Gastrocnemius medialis (tissue), 4 donors: ENCODE measurements at regions not wholly inside any gene's neighbourhood (a gene's known extent, or its start where the extent isn't known, plus 50 kb on each side); places are given as distances from the start of the nearest gene placed in this dataset.

Experiments used
- ATAC-seq, 2 donors: fragments of 150-250 bp; one replicate each; pipeline ENCODE4 v1.9.1; 2016
- DNase-seq, 2 donors: peaks; one replicate each; pipeline ENCODE4 v3.0.0-alpha.2; 2019
- H3K27ac ChIP-seq, 4 donors: fragments of 200-600 bp; sonication (generic); 1 replicate in 1 of 4; 2 replicates in 3 of 4; pipeline ENCODE4 v1.5.1; 2016 to 2018; ENCODE audit warnings: mild to moderate bottlenecking in 2 of 4, moderate library complexity in 1 of 4
- H3K27me3 ChIP-seq, 3 donors: fragments of 200-600 bp; sonication (generic) in 2 of 3; 1 replicate in 1 of 3; 2 replicates in 2 of 3; pipeline versions ENCODE4 v1.5.1 to v1.6.0; 2016 to 2019; ENCODE audit warnings: mild to moderate bottlenecking in 1 of 3, moderate library complexity in 1 of 3
- H3K36me3 ChIP-seq, 2 donors: fragments of 200-600 bp; sonication (generic) in 1 of 2; one replicate each; pipeline ENCODE4 v1.5.1; 2017 to 2018
- H3K4me1 ChIP-seq, 2 donors: fragments of 200-600 bp; sonication (generic) in 1 of 2; one replicate each; pipeline ENCODE4 v1.5.1; 2016 to 2017; ENCODE audit warnings: mild to moderate bottlenecking in 2 of 2
- H3K4me3 ChIP-seq, 4 donors: fragments of 200-600 bp; sonication (generic) in 3 of 4; 1 replicate in 1 of 4; 2 replicates in 3 of 4; pipeline ENCODE4 v1.5.1; 2016 to 2019; ENCODE audit warnings: mild to moderate bottlenecking in 2 of 4
- H3K9me3 ChIP-seq, 3 donors: fragments of 200-600 bp; sonication (generic) in 2 of 3; 1 replicate in 1 of 3; 2 replicates in 2 of 3; pipeline ENCODE4 v1.5.1; 2016 to 2019
- CTCF ChIP-seq, 5 experiments: fragments of 450-650 bp in 3 of 5; fragments of 200-600 bp in 2 of 5; sonication (generic) in 2 of 5; IDR thresholded peaks in 4 of 5; conservative IDR thresholded peaks in 1 of 5; 1 replicate in 4 of 5; 2 replicates in 1 of 5; pipeline ENCODE4 v1.5.1; 2016 to 2019; ENCODE audit warnings: antibody characterized with exemption in 5 of 5, mild to moderate bottlenecking in 3 of 5, moderate library complexity in 3 of 5
- POLR2A ChIP-seq, 2 donors: fragments of 450-650 bp; IDR thresholded peaks; one replicate each; pipeline ENCODE4 v1.6.1; 2017; ENCODE audit warnings: antibody characterized with exemption in 2 of 2, mild to moderate bottlenecking in 2 of 2, moderate library complexity in 2 of 2
- in situ Hi-C, 4 donors: fragments of 200-750 bp; cut with MboI; loops; one replicate each; pipeline versions ENCODE4 v1.15.0 to v1.8.0; 2017; ENCODE audit warnings: low sequenced_read_pairs in 4 of 4
- intact Hi-C: fragments of 100-400 bp; cut with DNase I; formaldehyde crosslinking; loops from one replicate; pipeline ENCODE4 v1.15.1; 2023; ENCODE audit warnings: low total_unique reads

GRCh38 chr2:16104949-16105668 lies 164.8 kb downstream of the MYCN start:
- Histone ChIP-seq H3K4me3 (no peak overlapping the region), H3K27ac (no peak overlapping the region), H3K4me1 (no peaks in the 10 kb centered on the region), H3K36me3 (no peaks in the 10 kb centered on the region), H3K9me3 (no peaks in the 10 kb centered on the region), H3K27me3 (no peaks in the 10 kb centered on the region)
- DNase-seq = no peak
- intact Hi-C loops (no loop called here), in situ Hi-C loops (no loop called here)
- no peak for ATAC-seq
- no peak for TF ChIP-seq CTCF (IDR thresholded peaks at IDR 0.05 in 4 of 5, conservative IDR thresholded peaks at IDR 0.05 in 1 of 5)

- Histone ChIP-seq H3K36me3 (no peaks in the 10 kb centered on the region), H3K27ac (no peak overlapping the region), H3K4me1 (no peaks in the 10 kb centered on the region), H3K27me3 (no peaks in the 10 kb centered on the region), H3K9me3 (no peaks in the 10 kb centered on the region), H3K4me3 (no peak overlapping the region)
- DNase-seq (no peak), ATAC-seq (no peak)
- TF ChIP-seq POLR2A (IDR thresholded peaks at IDR 0.05) = no peak
- intact Hi-C loops (no loop called here), in situ Hi-C loops (no loop called here)
These were observed 164.1 kb downstream of the MYCN start for GRCh38 chr2:16104315-16104948.

DNA sequence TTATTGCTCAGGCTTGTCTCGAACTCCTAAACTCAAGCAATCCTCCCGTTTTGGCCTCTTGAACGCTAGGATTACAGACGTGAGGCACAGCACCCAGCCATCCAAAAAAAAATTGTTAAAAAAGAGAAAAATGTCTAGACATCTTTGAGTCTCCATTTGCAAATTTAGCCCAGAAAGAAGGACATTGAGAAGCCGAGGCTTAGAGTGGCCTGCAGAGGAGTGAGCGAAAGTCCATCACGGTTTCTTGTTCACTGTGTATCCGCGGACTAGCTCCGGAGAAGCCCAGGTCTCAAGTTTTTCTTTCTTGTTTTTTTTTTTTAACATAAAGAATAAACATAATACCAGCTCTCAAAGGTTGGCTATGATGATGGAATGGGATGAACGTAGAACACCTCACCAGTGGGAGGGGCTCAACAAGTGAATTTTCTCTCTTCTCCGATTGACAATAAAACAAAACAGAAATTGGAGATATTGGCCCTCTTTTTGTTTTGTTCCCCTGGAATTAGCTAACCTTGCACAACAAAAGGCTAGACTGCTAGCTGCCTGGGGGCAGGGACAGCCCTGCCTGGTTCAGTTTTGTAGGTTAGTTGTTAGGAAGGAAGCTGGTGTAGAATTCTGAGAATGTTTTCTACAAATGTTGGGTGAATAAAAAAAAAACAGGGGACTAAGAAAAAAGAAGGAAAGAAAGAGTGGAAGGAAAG lies 163.4 kb downstream of the MYCN start:
- Histone ChIP-seq H3K9me3 (no peaks in the 10 kb centered on the region), H3K27ac (no peak overlapping the region), H3K4me1 (no peaks in the 10 kb centered on the region), H3K36me3 (no peaks in the 10 kb centered on the region), H3K27me3 (no peaks in the 10 kb centered on the region), H3K4me3 (no peak overlapping the region)
- TF ChIP-seq POLR2A (IDR thresholded peaks at IDR 0.05) (no peak), CTCF (IDR thresholded peaks at IDR 0.05 in 4 of 5, conservative IDR thresholded peaks at IDR 0.05 in 1 of 5) (no peak)
- in situ Hi-C loops = no loop called here
- ATAC-seq (no peak), DNase-seq (no peak)
- intact Hi-C loops = no loop called here

DNA sequence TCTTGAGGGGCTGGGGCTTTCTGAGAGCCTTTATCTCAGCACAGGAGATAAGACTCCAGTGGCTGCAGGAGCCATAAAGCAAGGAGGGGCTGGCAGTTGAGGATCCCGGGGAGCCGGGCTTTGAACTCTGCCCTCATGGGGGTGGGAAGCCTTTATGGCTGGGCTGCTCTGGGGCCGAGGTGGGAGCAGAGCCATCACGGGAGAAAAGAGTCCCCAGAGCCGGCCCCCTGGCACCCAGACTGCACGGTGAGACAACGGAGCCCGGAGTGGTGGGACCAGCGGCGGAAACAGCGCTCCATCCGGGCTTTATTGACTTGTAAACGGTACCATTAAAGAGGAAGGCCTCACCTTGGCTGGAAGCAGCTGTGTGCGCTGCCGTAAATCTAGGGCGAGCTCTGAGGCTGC lies 162.6 kb downstream of the MYCN start:
- Histone ChIP-seq H3K27ac (no peak overlapping the region), H3K4me3 (no peak overlapping the region), H3K4me1 (no peaks in the 10 kb centered on the region), H3K27me3 (no peaks in the 10 kb centered on the region), H3K9me3 (no peaks in the 10 kb centered on the region), H3K36me3 (no peaks in the 10 kb centered on the region)
- intact Hi-C loops (no loop called here), in situ Hi-C loops (no loop called here)
- no peak for DNase-seq
- TF ChIP-seq CTCF (IDR thresholded peaks at IDR 0.05 in 4 of 5, conservative IDR thresholded peaks at IDR 0.05 in 1 of 5) (no peak), POLR2A (IDR thresholded peaks at IDR 0.05) (no peak)
- no peak for ATAC-seq

DNA sequence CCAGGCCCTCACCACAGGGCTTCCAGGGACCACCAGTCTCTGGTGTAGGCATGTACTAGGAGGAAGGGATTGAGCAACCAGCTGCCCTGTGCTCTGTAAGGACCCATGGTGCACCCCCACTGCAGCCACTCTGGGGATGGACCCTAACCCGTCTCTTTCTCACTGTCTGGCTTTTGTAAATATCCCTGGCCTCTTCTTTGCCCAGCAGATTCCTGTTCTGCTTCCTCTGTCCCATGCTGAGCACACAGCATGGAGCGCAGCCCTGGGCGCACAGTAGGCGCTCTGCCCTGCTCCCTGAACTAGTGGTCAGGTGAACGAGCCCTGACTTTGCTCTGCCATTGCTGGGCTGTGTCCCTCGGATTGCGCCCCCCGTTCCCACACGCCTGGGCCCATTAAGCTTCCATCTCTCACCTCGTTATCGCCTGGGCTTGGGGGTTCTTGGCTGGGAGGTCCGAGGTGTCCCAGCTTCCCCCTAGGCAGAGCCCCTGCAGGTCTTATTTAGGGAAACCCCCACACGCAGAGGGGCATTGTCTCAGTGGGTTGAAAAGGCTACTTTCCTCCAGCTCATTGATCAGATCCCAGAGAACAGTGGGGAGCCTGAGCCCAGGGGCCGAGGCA lies 162.1 kb downstream of the MYCN start:
- Histone ChIP-seq H3K4me3 (no peak overlapping the region), H3K27ac (no peak overlapping the region), H3K36me3 (no peaks in the 10 kb centered on the region), H3K9me3 (no peaks in the 10 kb centered on the region), H3K27me3 (no peaks in the 10 kb centered on the region), H3K4me1 (no peaks in the 10 kb centered on the region)
- TF ChIP-seq CTCF (IDR thresholded peaks at IDR 0.05 in 4 of 5, conservative IDR thresholded peaks at IDR 0.05 in 1 of 5) = no peak
- DNase-seq (no peak), ATAC-seq (no peak)
- intact Hi-C loops (no loop called here), in situ Hi-C loops (no loop called here)
